SW 1271 (cell line): ENCODE measurements at regions not wholly inside any gene's neighbourhood (a gene's known extent, or its start where the extent isn't known, plus 50 kb on each side); places are given as distances from the start of the nearest gene placed in this dataset.

Source experiments
- DNase-seq, 2 experiments: peaks; one replicate each; lab custom pipeline; 2025; lab: John Stamatoyannopoulos, UW

DNA sequence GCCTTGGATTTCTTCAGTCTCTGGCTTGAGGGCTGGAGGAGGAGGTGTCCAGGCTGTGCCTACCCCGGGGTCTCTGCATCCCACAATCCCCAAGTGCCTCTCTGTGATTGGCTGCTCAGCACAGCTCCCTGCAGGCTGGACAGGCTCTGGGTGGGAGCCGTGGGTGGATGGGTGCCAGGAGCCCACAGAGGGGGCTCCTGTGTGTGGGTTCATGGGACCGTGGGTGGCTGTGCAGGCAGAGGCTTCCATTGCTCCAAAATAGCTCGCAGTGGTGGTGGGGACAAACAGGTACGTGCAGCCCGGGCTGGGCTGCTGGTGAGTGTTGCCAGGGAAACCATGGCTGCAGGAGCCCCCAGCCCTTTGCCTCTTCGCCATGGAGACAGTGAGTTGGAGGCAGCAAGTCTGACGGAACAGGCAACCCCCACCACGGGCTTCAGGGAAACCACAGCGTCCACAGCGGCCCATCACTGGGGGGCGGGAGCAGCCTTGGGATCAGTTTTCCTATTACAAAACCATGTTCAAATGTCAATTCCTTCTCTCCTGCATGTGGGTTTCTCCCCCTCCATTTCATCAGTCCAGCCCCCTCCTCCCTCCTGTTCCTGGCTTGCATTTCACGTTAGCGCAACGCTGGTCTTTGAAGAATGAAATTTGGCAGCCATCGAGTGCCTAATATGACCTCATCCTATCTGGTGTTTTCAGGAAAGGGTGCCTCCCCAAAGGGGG lies 155.2 kb downstream of the TRIM29 start:
- DNase-seq = no peak

DNA sequence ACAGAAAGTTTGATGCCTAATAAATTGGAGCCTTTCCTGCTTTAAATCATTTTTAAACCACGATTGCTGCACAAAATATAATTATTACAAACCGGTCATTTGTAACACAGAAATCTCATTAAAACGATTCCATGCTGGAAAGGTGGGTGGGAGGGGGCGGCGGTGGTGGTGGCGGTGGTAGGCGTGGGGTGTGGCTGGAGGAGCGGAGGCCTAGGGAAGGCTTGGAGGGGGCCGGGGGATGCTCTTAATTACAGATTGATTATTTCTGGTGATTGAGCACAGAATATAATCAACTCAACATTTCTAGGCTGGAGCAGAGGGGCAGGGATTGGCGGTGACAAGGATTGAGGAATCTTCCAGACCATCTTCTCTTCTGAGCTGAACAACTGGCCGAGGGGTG lies 157.5 kb downstream of the TRIM29 start:
- DNase-seq = no peak

DNA sequence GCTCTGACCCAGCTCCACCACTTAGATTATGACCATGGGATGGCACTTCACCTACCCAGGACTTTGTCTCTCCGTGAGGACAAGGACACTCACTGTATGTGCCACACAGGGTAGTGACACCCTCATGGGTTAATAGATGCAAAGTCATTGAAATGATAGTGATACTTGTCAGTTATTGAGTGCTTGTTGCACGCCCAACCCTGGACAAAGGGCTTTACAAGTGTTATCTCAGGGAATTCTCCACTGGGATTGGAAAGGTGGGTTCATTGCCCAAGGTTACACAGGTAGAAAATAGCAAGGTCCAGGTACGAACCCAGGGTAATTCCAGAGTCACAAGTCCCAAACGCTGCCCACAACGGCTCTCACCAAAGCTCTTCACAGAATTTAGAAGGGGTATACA lies 158.2 kb downstream of the TRIM29 start:
- no peak for DNase-seq

DNA sequence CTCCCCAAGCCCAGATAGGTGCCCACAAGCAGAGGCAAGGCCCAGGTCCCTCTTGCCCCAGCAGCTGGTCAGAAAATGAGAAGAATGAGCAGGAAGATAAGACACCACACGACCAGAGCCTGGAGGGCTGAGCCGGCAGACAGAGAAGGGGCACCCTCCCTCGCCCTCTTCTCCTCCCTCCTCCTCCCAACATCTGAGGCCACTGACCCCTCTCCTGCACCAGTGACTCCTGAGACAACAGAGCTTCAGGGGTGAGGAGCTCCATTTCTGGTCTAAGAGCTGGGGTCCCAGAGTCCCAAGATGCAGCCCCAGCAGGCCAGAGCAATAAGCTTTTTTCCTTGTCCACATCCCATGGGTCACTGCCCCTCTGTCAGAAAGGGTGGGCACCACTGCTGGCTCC lies 159.2 kb downstream of the TRIM29 start:
- no peak for DNase-seq

DNA sequence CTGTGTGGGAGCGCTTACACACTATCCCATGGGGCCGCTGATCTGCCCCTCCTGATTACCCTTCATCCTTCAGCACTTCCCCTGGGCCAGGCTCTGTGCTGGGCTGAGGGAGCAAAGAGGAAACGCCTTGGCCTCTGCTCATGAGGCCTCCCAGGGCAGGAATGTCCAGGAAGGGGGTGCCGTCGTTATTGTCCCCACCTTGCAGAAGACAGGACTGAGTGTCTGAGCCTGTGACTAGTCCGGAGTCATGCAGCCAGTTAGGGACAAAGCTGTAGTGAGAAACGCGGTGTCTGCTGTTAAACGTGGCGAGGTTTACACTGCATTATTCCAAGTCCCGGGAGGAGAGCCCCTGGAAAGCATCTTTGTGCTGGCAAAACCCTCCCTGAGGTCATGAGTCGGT lies 160.0 kb downstream of the TRIM29 start:
- DNase-seq = no peak

DNA sequence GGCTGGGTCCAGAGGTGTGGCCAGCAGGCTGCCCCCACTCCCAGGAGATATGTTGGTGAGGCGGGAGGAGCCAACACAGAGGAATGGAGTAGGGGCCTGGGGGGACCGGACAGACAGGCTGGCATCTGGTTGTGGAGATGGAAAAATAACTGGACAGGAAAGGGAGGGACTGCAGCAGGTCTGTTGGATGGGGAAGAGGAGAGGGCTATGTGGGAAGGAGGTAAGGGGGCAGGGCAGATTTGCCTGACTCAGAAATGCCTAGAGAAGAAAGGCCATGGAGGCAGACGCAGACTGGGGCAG lies 160.4 kb downstream of the TRIM29 start:
- DNase-seq = no peak

DNA sequence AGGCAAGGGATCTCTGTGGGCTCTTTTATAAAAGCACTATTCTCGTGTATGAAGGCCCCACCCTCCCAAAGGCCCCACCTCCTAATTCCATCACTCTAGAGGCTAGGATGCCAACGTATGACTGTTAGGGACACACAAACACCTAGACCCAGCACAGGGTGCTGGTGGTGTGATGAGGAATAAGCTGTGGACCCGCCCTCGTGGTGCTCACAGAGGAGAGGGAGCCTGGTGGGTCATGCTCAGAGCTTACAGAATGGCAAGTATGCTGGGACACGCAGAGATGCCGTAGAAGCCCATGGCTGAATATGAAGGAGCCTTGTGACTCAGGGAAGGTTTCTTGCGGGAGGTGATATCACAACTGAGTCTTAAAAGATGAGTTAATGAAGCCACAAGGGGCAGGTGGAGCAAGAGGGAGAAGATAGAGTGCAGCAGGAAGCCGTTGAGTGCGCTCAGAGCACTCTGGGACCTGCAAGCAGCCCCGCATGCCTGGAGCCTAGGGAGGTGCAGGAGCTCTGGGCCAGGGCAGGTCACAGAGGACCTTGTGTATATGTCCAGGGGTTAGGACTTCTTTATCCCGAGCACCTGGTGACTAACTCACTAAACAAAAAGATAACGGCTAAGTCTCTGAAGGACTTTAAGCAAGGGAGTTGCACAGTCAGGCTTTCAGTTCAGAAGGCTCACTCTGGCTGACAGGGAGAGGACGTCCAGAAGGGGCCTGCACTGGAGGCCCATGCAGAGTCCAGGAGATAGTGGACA lies 160.9 kb downstream of the TRIM29 start:
- no peak for DNase-seq

DNA sequence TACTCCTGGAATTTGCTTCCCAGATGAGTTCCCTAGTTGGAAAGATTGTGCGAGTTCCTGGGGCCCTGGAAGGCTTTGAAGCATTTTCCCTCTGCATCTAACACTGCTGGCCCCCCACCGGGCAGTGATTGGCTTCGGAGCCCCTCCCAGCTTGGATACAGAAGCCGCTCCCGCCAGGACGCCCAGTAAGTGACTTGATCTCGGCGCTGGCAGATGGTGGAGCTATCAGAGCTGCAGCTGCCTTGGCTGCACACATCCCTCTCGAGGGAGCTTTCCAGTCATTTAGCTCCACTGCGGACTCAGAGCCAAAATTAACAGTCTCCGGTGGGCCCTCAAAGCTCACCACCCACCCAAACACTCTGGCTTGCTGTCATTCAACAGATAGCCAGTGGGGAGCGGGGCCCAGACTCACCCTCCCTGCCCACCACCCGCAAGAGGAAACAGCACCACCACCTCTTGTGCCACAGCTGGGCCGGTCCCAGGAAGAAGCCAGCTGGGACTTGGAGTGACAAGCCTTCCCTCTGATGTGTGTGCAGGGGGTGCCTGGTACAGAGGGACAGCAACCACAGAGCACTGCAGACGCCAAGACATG lies 162.3 kb downstream of the TRIM29 start:
- no peak for DNase-seq

DNA sequence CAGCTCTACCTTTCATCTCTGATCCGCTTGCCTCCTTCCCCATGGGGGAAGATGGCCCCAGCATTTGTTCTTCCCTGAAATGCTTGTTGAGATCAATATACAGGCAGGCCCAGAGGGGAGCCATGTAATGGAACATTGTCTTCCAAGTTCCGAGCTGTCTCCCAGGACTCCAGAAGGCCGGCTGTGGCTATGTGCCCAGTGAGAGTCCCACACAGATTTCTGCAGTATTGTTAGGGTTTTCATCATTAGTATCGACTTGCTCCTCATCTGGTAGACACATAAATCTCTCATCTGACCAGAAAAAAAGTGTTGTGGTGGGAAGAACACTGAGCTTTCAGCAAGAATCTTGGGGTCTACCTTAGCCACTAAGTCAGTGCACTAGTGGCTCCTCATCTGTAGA lies 163.4 kb downstream of the TRIM29 start:
- no peak for DNase-seq

DNA sequence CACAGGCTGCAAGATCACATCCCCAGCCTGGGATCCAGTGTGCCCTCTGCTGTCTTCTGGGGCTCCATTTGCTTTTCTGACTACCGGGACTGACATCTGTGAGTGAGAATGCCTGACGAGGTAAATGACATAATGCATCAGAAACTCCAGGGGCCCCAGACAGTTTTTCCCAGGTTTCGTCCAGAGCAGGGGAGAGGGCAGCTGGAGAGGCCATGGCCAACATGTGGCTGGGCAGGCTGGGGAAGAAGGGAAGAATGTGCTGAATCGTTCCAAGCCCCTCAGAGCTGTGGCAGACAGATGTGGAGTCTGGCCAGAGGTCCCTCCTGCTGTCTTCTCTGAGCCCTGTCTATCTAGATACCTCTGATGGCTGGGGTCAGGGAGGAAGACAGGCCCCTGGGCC lies 163.9 kb downstream of the TRIM29 start:
- DNase-seq = no peak

DNA sequence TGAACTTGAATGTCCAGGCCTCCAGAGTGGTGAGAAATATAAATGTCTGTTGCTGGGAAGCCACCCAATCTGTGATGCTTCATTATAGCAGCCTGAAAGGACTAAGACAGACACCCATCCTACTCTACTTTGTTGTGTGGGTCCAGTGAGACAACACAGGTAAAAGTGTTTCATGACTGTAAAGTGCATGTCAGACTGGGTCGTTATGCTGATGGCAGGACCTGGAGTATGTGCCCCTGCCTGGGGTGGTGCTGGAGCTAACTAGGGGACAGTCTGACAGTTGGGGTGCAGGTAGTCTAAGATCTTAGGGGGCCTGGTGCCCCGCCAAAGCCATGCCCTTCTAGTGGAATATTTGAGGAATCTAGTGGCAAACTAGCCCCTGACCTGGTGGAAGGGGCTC lies 165.6 kb downstream of the TRIM29 start:
- no peak for DNase-seq

DNA sequence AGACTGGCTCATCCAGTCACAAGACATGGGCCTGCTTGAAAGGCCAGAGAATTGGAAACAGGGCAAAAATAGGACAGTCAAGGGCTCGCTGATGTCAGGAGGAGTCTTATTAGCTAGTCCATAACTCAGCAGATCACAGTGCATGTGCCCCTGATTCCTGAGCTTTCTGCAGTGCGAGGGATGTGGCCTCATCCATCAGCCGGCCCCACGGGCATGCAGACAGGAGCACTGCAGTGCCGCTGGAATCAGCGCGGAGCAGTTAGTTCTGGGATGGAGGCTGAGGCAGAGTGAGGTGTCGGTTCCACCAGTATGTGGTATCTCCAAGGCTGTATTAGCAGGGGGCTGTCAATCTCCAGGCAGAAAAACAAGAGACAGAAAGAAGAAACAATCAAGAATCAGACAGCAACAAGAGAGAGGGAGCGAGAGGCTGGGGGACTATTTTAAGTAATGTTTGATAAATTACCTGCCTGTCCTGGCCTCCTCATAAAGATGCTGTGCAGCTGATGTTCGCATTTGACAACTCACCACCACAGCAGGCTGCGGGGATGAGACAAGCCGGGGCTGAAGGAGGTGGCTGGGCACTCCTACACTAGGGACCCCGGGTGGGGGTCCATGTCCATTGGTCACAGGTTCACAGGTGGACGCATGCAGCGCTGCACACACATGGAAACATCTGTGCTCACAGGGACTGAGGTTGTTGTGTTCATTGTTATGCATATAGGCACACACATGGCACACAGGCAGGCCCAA lies 167.2 kb downstream of the TRIM29 start:
- DNase-seq = no peak

DNA sequence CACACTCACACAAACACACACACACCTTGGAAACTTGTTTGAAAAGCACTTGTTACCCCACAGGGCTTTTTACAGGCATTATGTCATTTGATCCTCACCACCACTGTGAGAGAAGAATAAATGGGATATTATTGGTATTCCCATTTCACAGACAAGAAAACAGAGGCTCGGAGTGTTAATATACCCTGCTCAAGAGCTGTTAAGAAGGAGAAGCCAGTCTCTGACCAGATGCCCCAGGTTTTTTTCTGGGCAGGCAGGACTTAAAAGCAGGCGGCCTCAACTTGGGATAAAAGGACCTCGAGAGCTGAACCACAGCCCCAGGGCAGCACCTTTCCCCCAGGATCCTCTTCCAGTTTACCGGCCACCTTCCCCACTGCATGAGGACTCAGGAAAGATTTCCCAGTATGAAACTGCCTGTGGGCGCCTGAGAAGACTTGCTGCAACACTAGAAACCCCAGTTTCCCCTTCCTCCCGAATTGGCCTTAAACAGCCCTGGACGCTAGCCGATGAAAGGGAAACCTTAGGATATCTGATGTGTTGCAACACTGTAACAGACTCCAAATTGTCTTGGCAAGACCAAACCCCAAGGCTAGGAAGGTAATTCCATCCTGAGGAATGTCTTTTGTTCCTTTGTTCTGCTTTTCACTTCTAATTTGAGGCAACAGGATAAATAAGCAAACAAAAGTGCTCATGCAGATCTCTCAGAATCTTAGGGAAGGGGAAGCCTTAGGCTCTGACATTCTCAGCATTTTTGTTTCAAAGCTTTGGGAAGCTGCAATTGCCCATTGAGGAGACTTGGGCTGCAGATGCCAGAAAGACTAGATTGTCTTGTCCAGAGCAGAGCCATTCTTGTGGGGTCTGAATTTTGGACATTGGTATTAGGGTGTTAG lies 173.5 kb downstream of the TRIM29 start:
- DNase-seq = no peak

DNA sequence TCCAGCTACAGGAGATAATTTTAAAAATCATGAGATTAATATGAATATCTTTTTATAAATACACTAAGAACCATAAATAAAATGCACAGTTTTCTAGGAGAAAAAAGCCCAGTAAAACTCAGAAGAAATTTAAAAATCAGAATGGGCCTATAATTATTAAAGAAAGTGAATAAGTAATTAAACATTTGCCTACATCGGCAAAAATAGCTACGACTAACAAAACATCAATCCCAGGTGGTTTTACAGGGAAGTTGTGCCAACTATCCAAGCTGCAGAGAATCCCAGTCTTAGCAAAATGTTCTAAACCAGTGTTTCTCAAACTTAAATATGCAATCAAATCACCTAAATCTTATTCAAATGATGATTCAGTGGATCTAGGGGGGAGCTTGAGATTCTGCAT lies 180.0 kb downstream of the TRIM29 start:
- DNase-seq = no peak

DNA sequence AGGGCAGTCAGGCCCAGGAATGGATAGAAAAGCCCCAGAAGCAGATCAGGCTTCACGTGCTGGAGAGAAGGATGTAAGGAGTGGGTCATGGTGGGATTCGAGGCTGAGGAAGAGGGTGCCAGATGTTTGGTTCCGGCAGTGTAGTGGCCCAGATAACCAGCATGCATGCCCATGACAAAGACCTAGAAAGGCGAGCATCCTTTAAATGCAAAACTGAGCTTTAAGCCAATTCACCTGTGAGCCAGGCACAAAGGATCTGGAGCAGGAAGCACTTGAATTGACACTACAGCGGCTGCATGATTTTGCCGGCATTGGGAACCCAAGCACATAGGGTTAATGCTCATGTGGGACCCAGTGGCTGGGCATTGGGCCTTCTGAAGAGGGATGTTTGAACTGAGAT lies 185.5 kb downstream of the TRIM29 start:
- no peak for DNase-seq

DNA sequence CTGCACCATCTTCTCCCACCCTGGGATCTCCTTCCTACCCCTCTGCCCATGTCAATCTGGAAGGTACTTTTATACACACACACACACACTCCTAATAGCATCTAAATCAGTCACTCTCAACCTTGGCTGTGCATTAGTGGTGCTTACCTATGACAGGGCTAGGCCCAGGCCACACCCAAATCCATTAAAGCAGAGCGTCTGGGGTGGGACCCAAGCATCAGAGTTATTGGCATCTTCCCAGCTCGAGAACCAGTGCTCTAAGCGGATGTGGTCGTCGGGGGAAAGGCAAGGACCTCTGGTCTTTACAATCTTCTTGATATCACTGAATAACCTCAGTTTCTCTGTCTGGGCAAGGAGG lies 194.6 kb downstream of the TRIM29 start:
- DNase-seq = no peak

DNA sequence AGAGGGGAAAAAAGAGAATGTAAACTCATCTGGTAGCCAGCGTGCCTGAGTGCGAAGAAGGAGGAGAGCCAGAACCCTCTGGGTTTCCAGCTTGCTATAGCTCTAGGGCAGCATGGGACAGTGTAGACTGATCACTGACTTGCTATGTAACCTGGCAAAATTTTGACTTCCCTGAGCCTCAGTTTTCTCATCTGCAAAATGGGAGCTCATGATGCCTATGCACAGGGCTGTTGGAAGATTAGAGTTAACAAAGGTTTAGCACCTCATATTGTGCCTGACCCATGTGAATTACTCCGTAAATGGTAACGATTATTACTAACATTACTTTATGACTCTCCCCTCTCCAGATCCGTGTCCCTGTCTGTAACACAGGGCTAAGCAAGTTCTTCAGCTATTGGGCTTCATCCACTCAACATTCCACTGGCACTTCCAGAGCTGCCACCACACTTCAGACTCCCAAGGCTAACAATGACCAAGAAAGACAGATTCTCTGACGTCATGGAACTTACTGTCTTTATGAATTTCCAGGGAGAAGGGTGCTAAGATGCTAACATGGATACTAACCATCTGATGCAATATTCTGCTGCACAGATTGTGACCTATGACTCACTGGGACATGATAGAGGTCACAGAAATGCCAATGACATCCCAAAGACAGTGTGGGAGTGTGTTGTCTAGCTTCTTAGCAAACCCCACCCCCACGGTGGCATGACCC lies 195.2 kb downstream of the TRIM29 start:
- DNase-seq = no peak

DNA sequence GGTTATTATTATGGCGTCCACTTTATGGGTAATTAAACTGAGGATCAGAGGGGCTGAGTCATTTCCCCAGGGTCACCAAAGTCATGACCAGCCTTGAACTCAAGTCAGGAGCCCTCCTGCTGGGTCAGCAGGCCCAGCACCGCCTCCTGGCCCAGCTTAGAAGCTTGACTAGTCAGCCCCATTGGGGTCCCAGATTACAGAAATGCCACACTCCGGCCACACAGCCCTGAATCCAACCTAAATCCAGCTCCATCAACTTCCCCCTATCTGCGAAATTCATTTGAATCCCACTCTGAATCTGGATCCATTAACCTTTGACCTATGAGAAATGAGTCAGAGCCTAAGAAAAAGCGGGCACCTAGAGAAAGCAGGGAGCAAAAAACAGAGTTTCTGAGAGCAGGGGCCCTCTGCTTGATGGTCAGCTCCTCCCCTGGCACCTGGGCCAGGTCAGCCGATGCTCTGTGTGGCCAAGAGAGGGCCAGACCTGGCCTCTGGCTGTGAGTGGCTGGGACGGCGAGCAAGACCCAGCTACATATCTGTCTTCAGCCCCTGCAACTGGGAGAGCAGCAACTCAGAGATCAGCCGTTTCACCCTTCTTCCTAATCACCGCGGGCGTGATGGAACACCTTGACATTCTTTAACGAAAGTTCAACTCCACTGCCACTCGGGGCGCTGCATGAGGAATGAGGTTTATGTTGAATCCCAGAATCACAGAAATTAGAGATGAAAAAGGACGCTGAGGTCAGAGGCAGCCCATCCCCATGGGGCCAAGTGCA lies 196.1 kb downstream of the TRIM29 start:
- DNase-seq = no peak

DNA sequence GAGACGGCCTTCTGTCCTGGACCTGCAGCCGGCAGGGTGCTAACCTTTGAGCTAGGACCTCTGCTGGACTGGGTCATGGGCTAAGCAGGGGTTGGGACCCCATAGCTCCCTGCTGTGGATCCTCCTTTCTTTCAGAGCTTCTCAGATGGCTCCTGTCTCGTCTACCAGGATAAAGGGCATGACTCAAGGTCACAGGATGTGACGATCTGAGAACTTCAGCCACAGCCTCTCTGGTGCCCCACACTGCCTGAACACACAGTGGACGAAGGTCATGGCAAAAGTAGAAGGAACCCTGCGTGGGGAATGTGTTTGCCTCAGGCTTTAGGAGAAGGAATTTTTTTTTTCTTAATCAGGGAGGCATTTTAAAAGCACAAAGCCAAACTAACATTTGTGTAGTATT lies 196.7 kb downstream of the TRIM29 start:
- DNase-seq = no peak

DNA sequence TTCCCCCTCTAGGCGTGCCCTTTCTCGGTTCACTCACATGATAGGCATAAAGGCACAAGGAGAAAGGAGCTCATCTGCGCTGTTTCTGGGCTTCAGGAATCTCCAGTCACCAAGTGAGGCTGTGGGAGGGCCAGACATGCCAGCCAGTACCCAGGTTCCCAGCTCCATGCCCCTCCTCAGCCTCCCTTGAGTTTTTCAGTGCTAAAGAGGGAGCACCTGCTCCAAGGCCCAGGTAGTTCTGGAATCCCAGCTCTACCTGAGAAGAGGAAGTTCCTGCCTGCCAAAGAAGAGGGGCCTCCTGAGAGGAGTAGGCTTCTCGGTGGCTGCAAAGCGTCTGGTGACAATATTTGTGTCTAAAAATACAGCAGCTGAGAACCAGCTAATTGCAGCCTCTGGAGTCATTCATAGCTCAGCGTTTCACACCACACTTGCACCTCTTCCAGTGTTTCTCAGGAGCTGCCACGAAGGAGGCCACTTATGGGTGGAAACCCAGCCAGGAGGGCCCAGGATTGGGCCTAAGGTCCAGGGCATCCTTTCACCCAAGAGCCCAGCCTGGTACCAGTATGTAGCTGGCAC lies 197.4 kb downstream of the TRIM29 start:
- DNase-seq = no peak
